PC-9 (cell line): ENCODE measurements at regions not wholly inside any gene's neighbourhood (a gene's known extent, or its start where the extent isn't known, plus 50 kb on each side); places are given as distances from the start of the nearest gene placed in this dataset.
A peak's percentile ranks its signal among the peaks of the same experiment; 100 is the strongest.

Experiments used
- BruUV-seq: library from RNA; stranded (reverse); fragments of 400-500 nt; replicated peaks from 2 replicates; lab custom pipeline; 2021; lab: Mats Ljungman, UMichigan
- CTCF ChIA-PET: fragments of 300-600 bp; sonication (Branson Sonifier 250); formaldehyde crosslinking; loops from one replicate; lab custom pipeline; 2022; ENCODE audit warnings: antibody characterized with exemption; lab: Charles Lee
- POLR2A ChIA-PET: fragments of 300-600 bp; sonication (Branson Sonifier 250); formaldehyde crosslinking; loops from one replicate; lab custom pipeline; 2022; ENCODE audit warnings: antibody characterized with exemption; ENCODE audit not compliant: unreplicated experiment; lab: Charles Lee
- DNase-seq, 2 experiments: peaks; one replicate each; pipeline versions ENCODE4 v3.0.0 to v3.0.0-alpha.2; 2015 to 2022; ENCODE audit warnings: mixed read lengths in 1 of 2
- H2AFZ ChIP-seq: fragments of 200-600 bp; sonication (generic); 2 replicates; pipeline ENCODE4 v1.8.1; 2017; ENCODE audit warnings: antibody characterized with exemption
- H3F3A ChIP-seq: fragments of 200-600 bp; sonication (generic); 2 replicates; pipeline ENCODE4 v1.8.1; 2017; ENCODE audit warnings: antibody characterized with exemption, mild to moderate bottlenecking, low read depth; ENCODE audit not compliant: insufficient read depth
- H3K27ac ChIP-seq: fragments of 200-600 bp; sonication (generic); 2 replicates; pipeline ENCODE4 v1.6.1; 2016; ENCODE audit warnings: mixed run types
- H3K27me3 ChIP-seq: fragments of 200-600 bp; sonication (generic); 2 replicates; pipeline ENCODE4 v1.6.1; 2016; ENCODE audit warnings: low read depth, mixed run types; ENCODE audit not compliant: insufficient read depth
- H3K36me3 ChIP-seq: fragments of 200-600 bp; sonication (generic); 2 replicates; pipeline ENCODE4 v1.6.1; 2016; ENCODE audit warnings: low read depth, mixed run types
- H3K4me1 ChIP-seq: fragments of 200-600 bp; sonication (generic); replicated peaks from 2 replicates; pipeline ENCODE4 v1.6.1; 2016; ENCODE audit warnings: mixed run types; ENCODE audit not compliant: insufficient read depth
- H3K4me2 ChIP-seq: fragments of 200-600 bp; sonication (generic); 2 replicates; pipeline ENCODE4 v1.6.1; 2017; ENCODE audit warnings: mixed run types
- H3K4me3 ChIP-seq: fragments of 200-600 bp; sonication (generic); 2 replicates; pipeline ENCODE4 v1.6.1; 2016; ENCODE audit warnings: mixed run types
- H3K79me2 ChIP-seq: fragments of 200-600 bp; sonication (generic); 2 replicates; pipeline ENCODE4 v1.6.1; 2017; ENCODE audit warnings: low read depth, mixed run types
- H3K9me2 ChIP-seq: fragments of 200-600 bp; sonication (generic); 2 replicates; pipeline ENCODE4 v1.8.1; 2017; ENCODE audit warnings: mild to moderate bottlenecking; ENCODE audit not compliant: insufficient read depth
- H3K9me3 ChIP-seq: fragments of 200-600 bp; sonication (generic); 2 replicates; pipeline ENCODE4 v1.8.1; 2016; ENCODE audit warnings: low read depth; ENCODE audit not compliant: insufficient read depth
- H4K20me1 ChIP-seq: fragments of 200-600 bp; sonication (generic); 2 replicates; pipeline ENCODE4 v1.8.1; 2017; ENCODE audit not compliant: insufficient read depth
- EZH2 ChIP-seq: fragments of 200-600 bp; sonication (generic); IDR thresholded peaks from 2 replicates; pipeline ENCODE4 v1.8.0; 2017; ENCODE audit warnings: antibody characterized with exemption, low read depth
- intact Hi-C: fragments of 100-400 bp; cut with micrococcal nuclease; formaldehyde crosslinking; loops from one replicate; pipeline ENCODE4 v1.10.0; 2022; ENCODE audit not compliant: unreplicated experiment
- TF ChIP-seq, protein P1 (sequence below): fragments of 200-600 bp; sonication (generic); conservative IDR thresholded peaks from 2 replicates; pipeline ENCODE4 v1.6.1; 2017; ENCODE audit warnings: mixed run types, antibody characterized with exemption, mild to moderate bottlenecking, moderate library complexity

- H3K27ac ChIP-seq = no peak overlapping the region
- H3K4me3 ChIP-seq = no peak overlapping the region
- no peaks in the 10 kb centered on the region; the same call in 1 of the 2 replicates for H3F3A ChIP-seq
- H2AFZ ChIP-seq = no peak overlapping the region
- 0 out of 2 replicates have a peak, but pooled peaks cover 7% of the 10 kb centered on the region for H3K4me1 ChIP-seq
- CTCF ChIA-PET = no interaction called here
- H3K36me3 ChIP-seq = no peaks in the 10 kb centered on the region
- no peak for DNase-seq
- no peaks in the 10 kb centered on the region for H3K9me2 ChIP-seq
- H3K79me2 ChIP-seq = no peaks in the 10 kb centered on the region
- BruUV-seq = no TSS peak
- no peaks in the 10 kb centered on the region for H3K27me3 ChIP-seq
- no peaks in the 10 kb centered on the region for H4K20me1 ChIP-seq
- no peak overlapping the region for H3K4me2 ChIP-seq
- no peak for TF ChIP-seq EZH2
- TF ChIP-seq, protein P1, sequence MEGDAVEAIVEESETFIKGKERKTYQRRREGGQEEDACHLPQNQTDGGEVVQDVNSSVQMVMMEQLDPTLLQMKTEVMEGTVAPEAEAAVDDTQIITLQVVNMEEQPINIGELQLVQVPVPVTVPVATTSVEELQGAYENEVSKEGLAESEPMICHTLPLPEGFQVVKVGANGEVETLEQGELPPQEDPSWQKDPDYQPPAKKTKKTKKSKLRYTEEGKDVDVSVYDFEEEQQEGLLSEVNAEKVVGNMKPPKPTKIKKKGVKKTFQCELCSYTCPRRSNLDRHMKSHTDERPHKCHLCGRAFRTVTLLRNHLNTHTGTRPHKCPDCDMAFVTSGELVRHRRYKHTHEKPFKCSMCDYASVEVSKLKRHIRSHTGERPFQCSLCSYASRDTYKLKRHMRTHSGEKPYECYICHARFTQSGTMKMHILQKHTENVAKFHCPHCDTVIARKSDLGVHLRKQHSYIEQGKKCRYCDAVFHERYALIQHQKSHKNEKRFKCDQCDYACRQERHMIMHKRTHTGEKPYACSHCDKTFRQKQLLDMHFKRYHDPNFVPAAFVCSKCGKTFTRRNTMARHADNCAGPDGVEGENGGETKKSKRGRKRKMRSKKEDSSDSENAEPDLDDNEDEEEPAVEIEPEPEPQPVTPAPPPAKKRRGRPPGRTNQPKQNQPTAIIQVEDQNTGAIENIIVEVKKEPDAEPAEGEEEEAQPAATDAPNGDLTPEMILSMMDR = no peak
- intact Hi-C loops = no loop called here
- H3K9me3 ChIP-seq = no peaks in the 10 kb centered on the region
- POLR2A ChIA-PET = no interaction called here
Observed at GRCh38 chr5:74940782-74941353, 74.7 kb upstream of the FAM169A start.

DNA sequence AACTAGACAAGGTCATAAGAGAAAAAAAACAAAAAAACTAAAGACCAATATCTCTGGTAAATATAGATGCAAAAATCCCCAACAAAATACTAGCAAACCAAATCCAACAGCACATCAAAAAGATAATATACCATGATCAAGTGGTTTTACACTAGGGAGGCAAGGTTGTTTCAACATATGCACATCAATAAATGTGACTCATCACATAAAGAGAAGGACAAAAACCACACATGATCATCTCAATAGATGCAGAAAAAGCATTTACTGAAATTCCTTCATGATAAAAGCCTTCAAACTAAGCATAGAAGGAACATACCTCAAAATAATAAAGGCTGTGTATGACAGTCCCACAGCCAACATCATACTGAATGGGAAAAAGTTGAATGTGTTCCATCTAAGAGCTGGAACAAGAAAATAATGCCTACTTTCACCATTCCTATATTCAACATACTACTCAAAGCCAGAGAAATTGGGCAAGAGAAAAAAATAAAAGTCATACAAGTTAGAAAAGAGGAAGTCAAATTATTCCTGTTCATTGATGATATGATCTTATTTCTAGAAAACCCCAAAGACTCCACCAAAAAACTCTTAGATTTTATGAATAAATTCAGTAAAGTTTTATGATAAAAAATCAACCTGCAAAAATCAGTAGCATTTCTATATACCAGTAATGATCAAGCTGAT, 72.2 kb upstream of the FAM169A start:
- BruUV-seq = no TSS peak
- Histone ChIP-seq H3K4me3 (no peak overlapping the region), H3K27me3 (no peaks in the 10 kb centered on the region), H3K9me3 (no peaks in the 10 kb centered on the region), H4K20me1 (no peaks in the 10 kb centered on the region), H3K4me1 (0 out of 2 replicates have a peak, but pooled peaks cover 7% of the 10 kb centered on the region), H3K4me2 (no peak overlapping the region), H3K27ac (no peak overlapping the region), H3F3A (no peaks in the 10 kb centered on the region; the same call in 1 of the 2 replicates), H3K79me2 (no peaks in the 10 kb centered on the region), H3K36me3 (no peaks in the 10 kb centered on the region), H3K9me2 (no peaks in the 10 kb centered on the region), H2AFZ (no peak overlapping the region)
- peak in 1 of 2 experiments; percentile 60 for DNase-seq
- TF ChIP-seq, protein P1 = no peak
- no peak for TF ChIP-seq EZH2
- POLR2A ChIA-PET = interaction anchor here (0.6 kb wide), 1 partner anchor 680 kb away, joined by 4 read pairs; no protein-coding TSS in a partner anchor
- CTCF ChIA-PET = no interaction called here
- intact Hi-C loops = no loop called here

DNA sequence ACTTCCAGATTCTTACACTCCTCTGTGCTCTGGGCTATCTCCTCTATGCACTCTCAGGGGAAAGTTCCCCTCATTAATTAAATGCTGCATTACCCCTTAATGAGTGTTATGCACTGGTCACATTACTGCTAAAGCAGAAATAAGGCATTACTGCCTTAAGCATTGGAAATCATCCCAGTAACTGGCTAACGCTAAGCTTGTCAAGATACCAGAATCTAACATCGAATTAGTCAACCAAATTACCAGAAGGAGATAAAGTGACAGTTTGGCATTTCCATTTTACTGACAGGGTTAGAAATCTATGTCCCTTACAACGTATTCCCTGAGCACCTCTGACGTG, 69.5 kb upstream of the FAM169A start:
- 0 out of 2 replicates have a peak, but pooled peaks cover 7% of the 10 kb centered on the region for H3K4me1 ChIP-seq
- H3K27me3 ChIP-seq = no peaks in the 10 kb centered on the region
- H3K79me2 ChIP-seq = no peaks in the 10 kb centered on the region
- no peak overlapping the region for H3K27ac ChIP-seq
- intact Hi-C loops = no loop called here
- H4K20me1 ChIP-seq = no peaks in the 10 kb centered on the region
- CTCF ChIA-PET = no interaction called here
- H3K4me3 ChIP-seq = no peak overlapping the region
- H3K9me2 ChIP-seq = no peaks in the 10 kb centered on the region
- POLR2A ChIA-PET = no interaction called here
- no peak for TF ChIP-seq EZH2
- TF ChIP-seq, protein P1 = no peak
- H3K9me3 ChIP-seq = no peaks in the 10 kb centered on the region
- no peaks in the 10 kb centered on the region for H3K36me3 ChIP-seq
- no peak overlapping the region for H2AFZ ChIP-seq
- no TSS peak for BruUV-seq
- H3K4me2 ChIP-seq = no peak overlapping the region
- no peak for DNase-seq
- H3F3A ChIP-seq = no peaks in the 10 kb centered on the region; the same call in 1 of the 2 replicates
